ENCODE measurements at regions not wholly inside any gene's neighbourhood (a gene's known extent, or its start where the extent isn't known, plus 50 kb on each side); places are given as distances from the start of the nearest gene placed in this dataset.

DNA sequence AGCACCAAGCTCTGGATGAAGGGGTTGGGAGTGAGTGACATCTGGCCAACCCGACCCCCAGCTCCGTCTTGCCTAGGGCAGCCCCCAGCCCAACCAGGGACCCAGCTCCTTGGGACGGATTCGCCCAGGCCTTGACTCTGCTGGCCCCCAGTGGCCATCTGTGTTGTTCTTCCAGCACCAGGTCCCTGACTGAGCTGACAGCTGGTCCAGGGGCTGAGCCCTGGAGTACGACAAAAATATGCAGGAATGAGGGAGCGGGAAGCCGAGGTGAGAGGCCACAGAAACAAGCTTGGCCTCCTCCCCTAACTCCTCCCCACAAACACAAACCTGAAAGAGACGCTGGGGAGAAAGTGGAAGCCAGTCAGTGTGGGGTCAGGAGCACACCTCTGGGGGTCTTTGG is 55.0 kb upstream of the PAX7 start:
- BruUV-seq (replicated peaks): no TSS peak
- ATAC-seq: peak; percentile 89
- TF ChIP-seq E2F3 (CRISPR knock-in tag; IDR thresholded peaks at IDR 0.05) (no peak), SIRT6 (IDR thresholded peaks at IDR 0.05; ENCODE audit: low read depth, low read length) (no peak), NFE2L1 (tag; IDR thresholded peaks at IDR 0.05; ENCODE audit: borderline replicate concordance, low read depth) (no peak), RFX1 (IDR thresholded peaks at IDR 0.05) (no peak), TCF7 (IDR thresholded peaks at IDR 0.05; ENCODE audit: borderline replicate concordance) (no peak), SMC3 (conservative IDR thresholded peaks at IDR 0.05; ENCODE audit: insufficient read depth, low read depth, low read length) (peak; percentile 79), STAT5A (IDR thresholded peaks at IDR 0.05; ENCODE audit: borderline replicate concordance, low read length) (no peak), MAZ (CRISPR knock-in tag; conservative IDR thresholded peaks at IDR 0.05 in 1 of 2, IDR thresholded peaks at IDR 0.05 in 1 of 2) (0 out of 4 replicates have a peak, but pooled peaks of 1 of the 2 experiments have one; percentile 15), ESRRA (IDR thresholded peaks at IDR 0.05; ENCODE audit: borderline replicate concordance, low read depth) (peak; percentile 33; the same call in 1 of the 2 replicates), TRIM24 (IDR thresholded peaks at IDR 0.05) (no peak), EP300 (IDR thresholded peaks at IDR 0.05; ENCODE audit: low read length) (no peak), MTA3 (IDR thresholded peaks at IDR 0.05; ENCODE audit: borderline replicate concordance) (0 out of 2 replicates have a peak, but pooled peaks have one; percentile 28)
- TF ChIP-seq, protein P1, sequence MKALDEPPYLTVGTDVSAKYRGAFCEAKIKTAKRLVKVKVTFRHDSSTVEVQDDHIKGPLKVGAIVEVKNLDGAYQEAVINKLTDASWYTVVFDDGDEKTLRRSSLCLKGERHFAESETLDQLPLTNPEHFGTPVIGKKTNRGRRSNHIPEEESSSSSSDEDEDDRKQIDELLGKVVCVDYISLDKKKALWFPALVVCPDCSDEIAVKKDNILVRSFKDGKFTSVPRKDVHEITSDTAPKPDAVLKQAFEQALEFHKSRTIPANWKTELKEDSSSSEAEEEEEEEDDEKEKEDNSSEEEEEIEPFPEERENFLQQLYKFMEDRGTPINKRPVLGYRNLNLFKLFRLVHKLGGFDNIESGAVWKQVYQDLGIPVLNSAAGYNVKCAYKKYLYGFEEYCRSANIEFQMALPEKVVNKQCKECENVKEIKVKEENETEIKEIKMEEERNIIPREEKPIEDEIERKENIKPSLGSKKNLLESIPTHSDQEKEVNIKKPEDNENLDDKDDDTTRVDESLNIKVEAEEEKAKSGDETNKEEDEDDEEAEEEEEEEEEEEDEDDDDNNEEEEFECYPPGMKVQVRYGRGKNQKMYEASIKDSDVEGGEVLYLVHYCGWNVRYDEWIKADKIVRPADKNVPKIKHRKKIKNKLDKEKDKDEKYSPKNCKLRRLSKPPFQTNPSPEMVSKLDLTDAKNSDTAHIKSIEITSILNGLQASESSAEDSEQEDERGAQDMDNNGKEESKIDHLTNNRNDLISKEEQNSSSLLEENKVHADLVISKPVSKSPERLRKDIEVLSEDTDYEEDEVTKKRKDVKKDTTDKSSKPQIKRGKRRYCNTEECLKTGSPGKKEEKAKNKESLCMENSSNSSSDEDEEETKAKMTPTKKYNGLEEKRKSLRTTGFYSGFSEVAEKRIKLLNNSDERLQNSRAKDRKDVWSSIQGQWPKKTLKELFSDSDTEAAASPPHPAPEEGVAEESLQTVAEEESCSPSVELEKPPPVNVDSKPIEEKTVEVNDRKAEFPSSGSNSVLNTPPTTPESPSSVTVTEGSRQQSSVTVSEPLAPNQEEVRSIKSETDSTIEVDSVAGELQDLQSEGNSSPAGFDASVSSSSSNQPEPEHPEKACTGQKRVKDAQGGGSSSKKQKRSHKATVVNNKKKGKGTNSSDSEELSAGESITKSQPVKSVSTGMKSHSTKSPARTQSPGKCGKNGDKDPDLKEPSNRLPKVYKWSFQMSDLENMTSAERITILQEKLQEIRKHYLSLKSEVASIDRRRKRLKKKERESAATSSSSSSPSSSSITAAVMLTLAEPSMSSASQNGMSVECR (CRISPR knock-in tag; IDR thresholded peaks at IDR 0.05): no peak
- TF ChIP-seq, protein P2, sequence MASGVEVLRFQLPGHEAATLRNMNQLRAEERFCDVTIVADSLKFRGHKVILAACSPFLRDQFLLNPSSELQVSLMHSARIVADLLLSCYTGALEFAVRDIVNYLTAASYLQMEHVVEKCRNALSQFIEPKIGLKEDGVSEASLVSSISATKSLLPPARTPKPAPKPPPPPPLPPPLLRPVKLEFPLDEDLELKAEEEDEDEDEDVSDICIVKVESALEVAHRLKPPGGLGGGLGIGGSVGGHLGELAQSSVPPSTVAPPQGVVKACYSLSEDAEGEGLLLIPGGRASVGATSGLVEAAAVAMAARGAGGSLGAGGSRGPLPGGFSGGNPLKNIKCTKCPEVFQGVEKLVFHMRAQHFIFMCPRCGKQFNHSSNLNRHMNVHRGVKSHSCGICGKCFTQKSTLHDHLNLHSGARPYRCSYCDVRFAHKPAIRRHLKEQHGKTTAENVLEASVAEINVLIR (CRISPR knock-in tag; IDR thresholded peaks at IDR 0.05): no peak

More for the DNA sequence above, 55.0 kb upstream of the PAX7 start:
- FAIRE-seq: peak; percentile 89
- Histone ChIP-seq H3K4me1 (replicated peaks in 1 of 2; ENCODE audit: control insufficient read depth in 2 of 2, insufficient read depth in 2 of 2, low read length in 2 of 2) (no peaks in the 10 kb centered on the region; a peak in 1 of 5 replicates), H2AFZ (ENCODE audit: low read depth, low read length) (no peak overlapping the region), H3K27ac (ENCODE audit: extremely low read depth, low read depth, low read length) (no peak overlapping the region), H3K36me3 (ENCODE audit: control insufficient read depth, insufficient read depth, low read length) (no peaks in the 10 kb centered on the region), H3K9me3 (replicated peaks; ENCODE audit: control insufficient read depth, insufficient read depth, low read depth, low read length) (no peaks in the 10 kb centered on the region), H3K27me3 (ENCODE audit: control insufficient read depth in 2 of 2, insufficient read depth in 2 of 2, low read length in 2 of 2) (peaks cover 5 to 21% of the 10 kb centered on the region in 2 experiments; a peak in 3 of 5 replicates), H3K9ac (ENCODE audit: insufficient read depth in 1 of 2, low read depth in 2 of 2, low read length in 2 of 2) (no peak overlapping the region), H3K9me1 (ENCODE audit: control insufficient read depth, insufficient read depth, low read length) (peaks cover 3% of the 10 kb centered on the region), H3K4me3 (no peak overlapping the region), H4K20me1 (replicated peaks; ENCODE audit: control insufficient read depth, insufficient read depth, low read length) (peaks cover 23% of the 10 kb centered on the region), H3K79me2 (ENCODE audit: control insufficient read depth, insufficient read depth, low read length) (no peaks in the 10 kb centered on the region), H3K4me2 (ENCODE audit: insufficient read depth, low read length) (no peak overlapping the region)
- in situ Hi-C loops (cut with MboI) (loop anchor here (10.0 kb wide), 2 partner anchors 641 to 911 kb away; no protein-coding TSS in a partner anchor), intact Hi-C loops (cut with micrococcal nuclease) (loop anchor here (5.0 to 10.0 kb wide), 3 partner anchors 251 to 913 kb away; no protein-coding TSS in a partner anchor)
- ChIA-PET POLR2A (interaction anchor here (0.5 to 1.1 kb wide), 3 partner anchors 18 to 329 kb away, joined by 3 read pairs; no protein-coding TSS in a partner anchor), CTCF (ENCODE audit: low intra/inter-chr PET ratio) (interaction anchor here (1.0 to 1.2 kb wide), 2 partner anchors 251 to 655 kb away, joined by 3 to 4 read pairs; no protein-coding TSS in a partner anchor)
- peak; percentile 78 to 81 (median 80) for DNase-seq (ENCODE audit: extremely low read depth in 1 of 4, low spot score in 3 of 4)
- 0% methylated on average over 8 of the region's 8 CpGs for WGBS (ENCODE audit: insufficient coverage, low coverage, missing lambda C conversion rate)
